EL (cell line): ENCODE measurements at regions not wholly inside any gene's neighbourhood (a gene's known extent, or its start where the extent isn't known, plus 50 kb on each side); places are given as distances from the start of the nearest gene placed in this dataset.
"Not testable (repeated sequence)": the region's sequence is repeated elsewhere in the genome, so short reads cannot be mapped to it uniquely, and the experiment has no call there.

ENCODE experiments used
- DNase-seq: peaks from one replicate; pipeline ENCODE4 v3.0.0-alpha.2; 2016

GRCh38 chr3:194250098-194251002, 100.8 kb downstream of the CPN2 start:
- DNase-seq: no peak

DNA sequence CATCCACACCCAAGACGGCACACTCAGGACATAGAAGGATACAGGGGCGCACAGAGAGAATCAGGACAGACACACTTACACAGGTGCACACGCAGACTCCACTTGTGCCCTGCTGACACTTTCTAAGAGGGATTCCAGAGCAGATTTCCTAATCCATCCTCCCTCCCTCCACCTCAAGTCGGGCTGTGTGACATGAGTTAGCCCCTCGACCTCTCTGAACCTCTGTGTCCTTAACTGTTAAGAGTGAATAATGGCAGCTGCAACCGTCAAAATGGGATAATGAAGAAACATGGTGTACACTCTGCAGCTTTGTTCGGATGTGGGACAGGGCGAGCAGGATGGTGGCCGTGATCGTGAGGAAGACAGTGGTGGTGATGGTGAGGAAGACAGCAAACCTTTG, 100.1 kb downstream of the CPN2 start:
- DNase-seq: no peak

- DNase-seq: no peak
These were observed 99.7 kb downstream of the CPN2 start for GRCh38 chr3:194251461-194251860.

DNA sequence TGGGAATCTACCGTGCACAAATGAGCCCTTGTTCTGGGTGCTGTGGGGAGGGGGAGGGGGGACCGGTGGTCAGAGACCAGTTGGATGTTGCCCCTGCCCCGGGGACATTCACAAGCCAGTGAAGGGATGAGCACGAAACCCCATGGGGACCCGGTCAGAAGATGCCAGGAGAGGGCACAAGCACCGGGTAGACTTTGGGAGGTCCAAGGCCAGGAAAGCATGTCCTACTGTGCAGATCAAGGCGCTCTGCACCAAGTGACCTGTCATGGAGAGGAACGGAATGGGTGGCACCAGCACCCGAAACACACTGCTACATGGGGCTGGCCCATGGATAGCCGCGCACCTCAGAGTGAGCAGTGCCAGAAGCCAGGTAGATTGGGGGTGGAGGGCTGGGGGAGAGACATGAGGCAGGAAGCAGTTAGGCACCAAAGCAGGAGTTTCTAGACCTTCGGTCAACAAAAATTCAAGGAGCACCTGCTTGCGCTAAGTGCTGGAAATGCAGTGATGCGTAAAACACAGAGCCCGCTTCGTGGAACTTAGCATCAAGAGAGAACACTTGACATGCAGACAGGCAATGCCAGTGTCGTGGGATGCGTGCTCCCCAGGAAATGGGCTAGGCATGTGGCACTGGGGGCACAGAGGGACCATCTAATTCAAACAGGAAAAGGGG, 99.1 kb downstream of the CPN2 start:
- DNase-seq: no peak

DNA sequence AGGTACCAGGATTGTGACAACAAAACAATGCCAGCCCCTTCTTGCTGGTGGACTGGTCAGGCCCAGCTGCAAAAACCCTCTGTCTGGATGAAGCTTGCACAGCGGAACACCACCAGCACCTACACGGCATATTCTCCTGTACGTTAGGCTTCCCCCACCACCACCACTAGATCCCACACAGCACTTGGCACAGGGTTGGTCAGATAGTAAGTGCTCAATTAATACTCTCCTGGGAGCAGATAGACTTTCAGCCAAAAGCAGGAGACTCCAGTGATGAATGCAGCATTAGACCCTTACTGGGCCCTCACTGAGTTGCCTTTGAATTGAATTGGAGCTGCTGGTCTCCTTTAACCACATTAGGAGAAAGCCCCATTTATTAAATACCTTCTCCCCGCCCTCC, 97.9 kb downstream of the CPN2 start:
- DNase-seq: no peak

DNA sequence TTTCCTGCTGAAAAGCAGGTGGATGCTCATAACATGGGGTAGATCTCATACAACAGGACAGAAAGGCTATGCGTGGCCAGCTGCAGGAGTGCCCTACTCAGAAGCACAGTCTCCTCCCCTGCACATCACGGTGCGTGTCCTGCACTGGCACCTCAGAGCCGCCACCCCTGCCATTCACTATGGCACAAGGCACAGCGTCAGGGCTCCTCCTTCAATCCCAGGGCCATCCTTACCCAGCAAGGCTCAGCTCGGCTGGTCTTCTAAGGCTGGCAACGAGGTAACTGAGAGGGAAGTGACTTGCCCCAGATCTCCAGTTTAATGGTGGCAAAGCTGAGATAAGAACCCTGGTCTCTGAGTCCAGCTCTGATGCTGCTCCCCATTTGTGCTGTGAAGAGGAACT, 97.1 kb downstream of the CPN2 start:
- DNase-seq: no peak

DNA sequence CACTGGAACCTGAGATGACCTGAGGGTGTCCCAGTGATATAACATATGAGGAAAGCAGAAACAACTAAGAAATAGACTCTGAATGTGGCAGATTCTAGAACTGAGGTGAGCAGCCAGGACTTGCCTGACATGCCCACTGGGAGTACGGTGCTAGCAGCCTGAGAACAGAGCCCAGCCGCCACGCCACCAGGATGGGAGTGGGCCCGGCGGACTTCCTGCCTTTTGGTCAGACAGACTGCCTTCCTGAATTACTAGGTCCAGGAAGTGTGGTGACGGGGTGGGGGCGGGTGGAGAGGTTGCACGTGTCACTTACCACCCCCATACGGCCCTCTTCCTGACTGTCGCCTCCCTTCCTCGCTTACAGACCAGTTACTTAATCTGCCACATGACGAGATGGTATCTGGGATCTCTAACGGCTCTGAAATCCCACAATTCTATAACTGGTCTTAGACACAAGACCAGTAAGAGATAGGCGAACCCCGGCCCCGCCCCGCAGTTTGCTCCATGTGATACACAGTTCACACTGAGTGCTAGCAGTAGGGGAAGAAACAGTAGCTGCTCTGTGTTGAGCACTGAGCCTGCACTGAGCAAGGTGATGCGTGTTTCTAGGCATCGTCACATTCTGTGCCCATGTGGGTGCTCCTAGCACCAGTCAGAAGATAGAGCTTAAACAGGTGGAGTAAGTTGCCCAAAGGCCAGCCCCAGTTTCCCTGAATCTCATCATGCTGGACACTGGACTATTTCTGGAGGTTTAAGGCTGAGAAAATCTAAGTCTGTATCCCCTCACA, 95.7 kb downstream of the CPN2 start:
- DNase-seq: no peak

DNA sequence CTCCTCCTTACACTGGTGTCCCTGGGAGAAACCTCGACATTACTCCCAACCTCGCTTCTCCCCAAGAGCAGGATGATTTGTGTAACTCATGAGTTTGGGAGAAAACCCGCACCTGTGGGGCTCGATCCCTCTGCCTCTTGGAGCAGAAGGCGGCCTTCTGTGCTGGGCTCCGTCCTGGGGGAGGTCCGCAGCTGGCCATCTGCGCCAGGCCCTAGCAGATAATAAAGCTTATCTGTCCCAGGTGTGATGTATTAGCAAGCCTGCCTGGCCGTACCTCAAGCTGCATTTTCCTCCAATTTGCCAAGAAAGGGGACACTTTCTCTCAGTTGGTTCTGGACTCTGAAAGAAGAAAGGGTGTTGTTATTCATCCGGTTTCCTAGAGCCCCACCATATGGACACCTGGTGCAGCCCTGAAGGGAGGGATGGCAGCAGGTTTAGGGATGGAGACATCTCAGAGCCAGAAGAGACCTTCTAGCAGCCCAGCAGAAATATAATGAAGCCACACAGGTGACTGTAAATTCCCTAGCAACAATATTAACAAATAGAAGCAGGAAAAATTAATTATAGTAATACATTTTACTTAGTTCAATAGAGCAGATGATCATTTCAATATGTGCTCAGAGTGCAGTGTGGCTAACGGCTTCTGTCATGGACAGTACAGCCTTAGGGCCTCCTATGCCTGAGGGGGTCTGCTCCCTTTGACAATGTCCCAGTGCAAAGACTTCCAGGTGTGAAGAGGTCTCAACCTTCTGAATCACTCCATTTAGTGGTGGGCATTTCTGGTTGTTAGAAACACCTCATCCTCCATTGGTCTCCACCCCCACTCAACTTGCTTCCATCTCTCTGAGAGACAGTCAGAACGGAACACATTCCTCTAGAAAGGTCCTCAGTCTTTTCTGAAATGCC, 94.8 kb downstream of the CPN2 start:
- DNase-seq: no peak

- no peak for DNase-seq
These were observed 93.9 kb downstream of the CPN2 start for GRCh38 chr3:194257151-194257621.

DNA sequence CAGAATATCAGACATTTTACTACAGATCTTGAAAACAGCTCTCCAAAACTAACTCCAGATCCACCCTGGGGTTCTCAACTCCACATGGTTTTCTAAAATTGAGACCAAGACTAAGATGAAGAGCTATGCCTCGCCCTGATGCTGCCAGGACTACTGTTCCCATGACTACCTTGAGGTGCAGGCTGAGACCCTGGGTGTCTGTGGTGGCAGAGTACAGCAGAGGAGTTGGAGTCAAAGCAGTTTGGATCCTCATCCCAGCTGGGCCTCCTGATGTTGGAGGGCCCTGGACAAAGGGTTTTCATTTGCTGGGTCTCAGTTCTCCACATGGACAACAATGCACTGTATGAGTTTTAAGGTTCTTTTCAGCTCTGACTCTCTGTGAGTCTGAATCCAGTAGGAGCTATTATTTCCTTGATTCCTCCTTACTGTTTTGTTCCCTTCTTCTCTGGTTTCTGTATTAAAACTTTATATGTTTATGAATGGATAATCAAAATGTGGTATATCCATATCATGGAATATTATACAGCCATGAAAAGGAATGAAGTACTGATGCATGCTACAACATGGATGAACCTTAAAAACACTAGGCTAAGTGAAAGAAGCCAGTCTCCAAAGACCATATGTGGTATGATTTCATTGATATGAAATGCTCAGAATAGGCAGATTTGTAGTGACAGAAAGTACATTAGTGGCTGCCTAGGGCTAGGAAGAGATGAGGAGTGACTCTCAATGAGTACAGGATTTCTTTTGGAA, 93.0 kb downstream of the CPN2 start:
- DNase-seq: no peak

- no peak for DNase-seq
These were observed 91.0 kb downstream of the CPN2 start for GRCh38 chr3:194259982-194260766.

- no peak for DNase-seq
These were observed 89.5 kb downstream of the CPN2 start for GRCh38 chr3:194261581-194262063.

- DNase-seq: no peak
These were observed 88.8 kb downstream of the CPN2 start for GRCh38 chr3:194262176-194262924.

DNA sequence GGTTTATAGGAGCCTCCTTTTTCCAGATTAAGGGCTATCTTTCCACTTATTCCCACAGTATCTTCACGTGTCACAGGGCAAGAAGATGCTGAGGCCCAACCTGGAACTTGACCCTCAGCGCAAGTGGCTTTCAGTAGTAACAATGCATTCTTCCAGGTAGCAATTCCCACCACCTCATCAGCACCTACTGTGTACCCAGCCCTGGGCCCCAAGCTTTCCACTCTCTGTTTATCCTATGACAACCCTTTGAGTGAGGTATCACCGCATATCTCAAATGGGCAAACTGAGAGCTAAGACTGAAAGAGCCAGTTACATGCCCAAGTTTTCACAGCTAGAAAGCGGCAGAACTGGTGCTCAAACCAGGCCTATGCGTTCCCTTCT, 88.2 kb downstream of the CPN2 start:
- no peak for DNase-seq

GRCh38 chr3:194264631-194265504, 86.3 kb downstream of the CPN2 start:
- not testable (repeated sequence) for DNase-seq

- DNase-seq: peak; percentile 73
These were observed 85.6 kb downstream of the CPN2 start for GRCh38 chr3:194265505-194265892.

GRCh38 chr3:194265996-194266964, 84.8 kb downstream of the CPN2 start:
- no peak for DNase-seq
